GM21367 (cell line): ENCODE measurements at regions not wholly inside any gene's neighbourhood (a gene's known extent, or its start where the extent isn't known, plus 50 kb on each side); places are given as distances from the start of the nearest gene placed in this dataset.
"Not testable (repeated sequence)": the region's sequence is repeated elsewhere in the genome, so short reads cannot be mapped to it uniquely, and the experiment has no call there.

Experiments
- ATAC-seq: cut with Tn5 transposase; IDR thresholded peaks from one replicate; pipeline ENCODE4 v1.9.1; 2021; ENCODE audit not compliant: unreplicated experiment

DNA sequence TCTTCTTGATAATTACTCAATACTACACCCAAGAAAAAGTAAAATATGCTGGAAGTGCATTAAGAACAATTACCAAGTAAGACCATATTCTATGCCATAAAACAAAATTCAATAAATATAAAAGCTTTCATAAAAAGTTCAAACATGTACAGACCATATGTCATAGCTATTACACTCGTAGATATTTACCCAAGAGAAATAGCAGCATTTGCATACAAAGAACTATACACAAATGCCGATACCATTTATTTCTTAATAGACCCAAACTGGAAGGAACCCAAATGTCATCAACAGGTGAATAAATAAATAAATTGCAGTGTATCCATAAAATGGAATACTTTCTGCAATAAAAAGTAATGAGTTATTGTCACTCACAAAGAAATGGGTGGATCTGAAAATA lies 78.3 kb upstream of the SLC16A7 start:
- no peak for ATAC-seq

DNA sequence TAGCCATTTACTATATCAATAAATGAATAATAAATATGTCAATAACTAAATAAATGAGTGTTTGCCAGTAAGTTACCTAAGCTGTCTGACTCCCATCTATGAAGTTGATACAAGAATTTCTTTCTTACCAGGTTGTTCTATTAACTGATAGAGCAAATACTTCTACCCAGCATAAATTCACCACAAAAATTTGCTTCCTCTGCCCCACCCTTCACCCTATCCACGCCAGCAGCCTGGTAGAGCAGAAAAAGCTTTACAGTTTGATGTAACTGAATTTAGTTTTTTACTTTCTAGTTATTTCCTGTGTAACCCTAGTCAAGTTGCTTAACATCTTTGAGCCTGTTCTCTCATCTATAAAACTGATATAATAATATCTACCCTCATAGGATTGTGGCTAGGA lies 94.9 kb upstream of the SLC16A7 start:
- no peak for ATAC-seq

DNA sequence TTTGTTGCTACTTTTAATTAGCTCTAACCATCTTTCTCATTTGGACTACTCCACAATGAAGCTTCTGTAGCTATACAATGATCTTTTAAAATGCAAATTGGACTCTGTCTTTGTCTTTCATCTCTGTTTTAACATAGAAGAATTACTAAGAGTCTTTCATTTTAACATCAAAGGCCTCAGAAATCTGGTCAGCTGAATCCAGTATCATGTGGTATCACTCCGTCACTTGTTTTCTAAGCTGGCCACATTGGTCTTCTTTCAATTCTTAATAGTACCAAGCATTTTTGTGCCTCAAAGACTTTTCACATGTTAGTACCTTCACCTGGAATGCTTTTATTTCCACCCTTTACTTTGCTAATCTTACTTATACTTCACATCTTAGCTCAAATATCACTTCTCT lies 95.5 kb upstream of the SLC16A7 start:
- no peak for ATAC-seq

DNA sequence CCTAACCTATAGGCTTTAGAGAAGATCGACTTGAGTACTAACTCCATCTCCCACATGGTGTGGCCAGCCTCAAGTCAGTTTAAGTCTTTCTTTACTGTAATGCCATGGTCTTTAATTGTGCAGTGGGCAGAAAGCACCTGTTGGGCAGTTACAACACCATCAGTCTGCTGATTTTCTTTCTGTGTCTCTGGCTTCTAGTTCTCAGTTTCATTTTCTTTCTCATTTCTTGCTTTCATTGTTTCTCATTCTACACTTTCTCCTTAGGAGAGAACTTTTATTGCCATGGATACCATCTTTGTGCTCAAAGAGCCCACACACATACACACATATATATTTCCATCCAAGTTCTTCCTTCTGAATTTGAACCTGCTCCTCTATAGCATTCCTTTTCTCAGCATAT lies 96.1 kb upstream of the SLC16A7 start:
- ATAC-seq, result peak; percentile 95

DNA sequence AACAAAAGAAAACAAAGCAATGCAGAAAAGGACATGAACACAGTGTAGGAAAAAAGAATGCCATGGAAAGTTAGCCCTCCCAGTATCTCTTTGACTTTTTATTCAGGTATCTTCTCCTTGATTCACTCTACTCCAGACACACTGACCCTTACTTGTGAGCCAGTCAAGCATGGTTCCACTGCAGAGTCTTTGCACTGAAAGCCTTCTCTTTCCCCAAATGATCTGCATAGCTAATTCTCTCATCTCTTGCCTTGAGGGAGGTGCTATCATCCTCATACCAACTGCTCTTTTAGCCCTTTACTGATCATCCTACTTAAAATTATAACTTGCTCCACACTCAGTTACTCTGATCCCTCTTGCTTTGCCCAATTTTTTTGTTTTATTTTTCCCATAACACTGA lies 101.2 kb upstream of the SLC16A7 start:
- no peak for ATAC-seq

DNA sequence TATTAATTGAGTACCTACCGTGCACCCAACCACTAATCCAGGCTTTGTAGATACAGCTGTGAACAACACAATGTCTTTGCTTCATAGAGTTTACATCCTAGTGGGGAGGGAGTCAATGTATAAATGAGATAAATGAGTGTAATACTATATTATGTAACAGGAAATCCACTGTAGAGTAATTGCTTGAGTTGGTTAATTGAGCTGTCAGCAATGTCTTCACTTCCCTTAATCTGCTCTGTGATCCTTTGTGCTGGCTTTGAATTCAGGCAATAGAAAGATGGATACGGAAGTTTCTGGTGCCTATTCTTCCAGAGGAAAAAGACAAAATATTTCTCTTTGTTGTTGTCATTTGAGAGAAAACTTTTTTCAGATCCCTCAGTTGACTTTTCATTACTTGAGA lies 104.0 kb upstream of the SLC16A7 start:
- ATAC-seq, result no peak

DNA sequence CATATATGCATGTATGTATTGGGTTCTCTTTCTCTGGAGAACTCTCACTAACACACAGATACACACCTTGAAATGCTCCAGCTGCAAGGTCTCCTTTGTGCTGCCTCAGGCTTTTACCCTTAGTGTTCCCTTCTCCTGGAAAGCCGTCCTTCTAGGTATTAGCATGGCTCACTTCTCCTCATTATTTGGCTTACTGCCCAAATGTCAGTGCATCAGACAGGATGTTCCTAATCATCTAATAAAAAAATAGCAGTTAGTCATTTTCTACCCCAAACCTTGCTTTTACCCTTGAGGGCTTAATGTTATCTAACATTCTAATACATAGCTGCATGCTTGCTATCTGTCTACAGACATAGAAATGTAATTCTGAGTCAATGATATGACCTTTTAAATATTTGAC lies 109.0 kb upstream of the SLC16A7 start:
- ATAC-seq, result no peak

DNA sequence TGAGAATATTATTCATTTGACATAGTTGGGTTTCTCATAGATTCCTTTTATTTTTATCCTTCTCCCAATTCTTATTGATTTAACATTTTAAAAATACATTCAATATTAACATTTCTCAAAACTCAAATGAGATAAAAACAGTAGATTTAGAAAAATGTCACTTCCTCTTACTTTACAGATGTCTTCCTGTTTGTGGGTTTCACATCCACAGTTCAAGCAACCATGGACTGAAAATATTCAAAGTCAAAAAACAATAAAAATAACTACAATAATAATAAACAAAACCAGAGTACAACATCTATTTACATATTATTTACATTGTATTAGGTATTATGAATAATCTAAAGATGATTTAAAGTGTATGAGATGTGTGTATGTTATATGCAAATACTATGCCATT lies 111.3 kb upstream of the SLC16A7 start:
- peak; percentile 88 for ATAC-seq

DNA sequence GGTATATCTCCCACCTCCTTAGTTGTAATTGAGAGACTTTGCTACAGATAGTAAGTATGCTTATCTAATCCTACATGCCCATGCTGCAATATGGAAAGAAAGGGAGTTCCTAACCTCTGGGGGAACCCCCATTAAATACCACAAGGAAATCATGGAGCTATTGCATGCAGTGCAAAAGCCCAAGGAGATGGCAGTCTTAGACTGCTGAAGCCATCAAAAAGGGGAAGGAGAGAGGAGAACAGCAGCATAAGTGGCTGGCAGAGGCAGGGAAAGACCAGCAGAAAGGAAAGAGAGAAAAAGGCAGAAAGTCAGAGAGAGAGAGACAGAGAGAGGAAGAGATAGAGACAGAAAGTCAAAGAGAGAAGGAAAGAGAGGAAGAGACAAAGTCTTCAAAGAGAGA lies 121.6 kb upstream of the SLC16A7 start:
- ATAC-seq, result not testable (repeated sequence)

DNA sequence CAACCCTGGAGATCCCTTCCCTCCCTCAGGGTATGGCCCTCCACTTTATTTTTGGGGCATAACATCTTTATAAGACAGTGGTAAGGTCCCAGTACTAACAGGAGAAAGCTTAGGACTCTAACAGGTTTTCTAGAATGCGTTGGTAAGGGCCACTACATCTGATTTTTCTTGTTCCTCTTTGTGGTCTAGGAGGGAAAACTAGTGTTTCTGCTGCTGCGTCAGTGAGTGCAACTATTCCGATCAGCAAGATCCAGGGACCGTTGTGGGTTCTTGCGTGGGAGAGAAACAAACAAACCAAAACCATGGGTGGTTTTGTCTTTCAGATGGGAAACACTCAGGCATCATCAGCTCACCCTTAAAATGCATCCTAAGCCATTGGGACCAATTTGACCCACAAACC lies 123.6 kb upstream of the SLC16A7 start:
- peak; percentile 78 for ATAC-seq

DNA sequence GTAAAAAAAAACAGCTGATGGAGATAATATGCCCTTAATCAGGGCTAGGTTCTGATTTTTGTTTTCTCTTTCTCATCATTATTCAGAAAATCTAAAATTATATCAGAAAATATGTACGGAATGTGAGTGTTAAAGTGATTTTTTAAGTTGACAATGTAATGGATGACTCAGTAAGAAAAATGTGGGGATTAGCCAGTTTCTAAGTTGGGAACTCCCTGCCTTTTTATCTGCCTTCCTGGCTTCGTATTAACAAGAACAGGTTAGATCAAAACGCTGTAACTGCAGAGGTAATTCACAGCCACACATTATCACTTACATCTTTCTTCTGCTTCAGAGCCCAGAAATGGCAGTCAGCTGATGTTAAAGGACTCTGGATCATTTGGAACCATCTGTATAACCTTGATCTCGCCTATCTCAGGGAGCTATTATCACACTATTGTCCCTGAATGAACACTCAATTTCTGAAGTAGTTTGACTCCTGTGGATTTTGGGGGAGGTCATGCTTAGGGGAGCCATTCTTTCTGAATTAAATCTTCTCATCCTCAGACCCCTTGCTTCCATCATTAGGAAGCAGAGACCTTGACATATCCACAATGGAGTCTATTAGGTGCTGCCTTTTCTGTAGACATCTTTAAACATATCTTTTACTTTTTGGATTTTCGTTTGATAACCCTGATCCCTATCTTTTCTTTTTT lies 135.7 kb upstream of the SLC16A7 start:
- ATAC-seq, result no peak

DNA sequence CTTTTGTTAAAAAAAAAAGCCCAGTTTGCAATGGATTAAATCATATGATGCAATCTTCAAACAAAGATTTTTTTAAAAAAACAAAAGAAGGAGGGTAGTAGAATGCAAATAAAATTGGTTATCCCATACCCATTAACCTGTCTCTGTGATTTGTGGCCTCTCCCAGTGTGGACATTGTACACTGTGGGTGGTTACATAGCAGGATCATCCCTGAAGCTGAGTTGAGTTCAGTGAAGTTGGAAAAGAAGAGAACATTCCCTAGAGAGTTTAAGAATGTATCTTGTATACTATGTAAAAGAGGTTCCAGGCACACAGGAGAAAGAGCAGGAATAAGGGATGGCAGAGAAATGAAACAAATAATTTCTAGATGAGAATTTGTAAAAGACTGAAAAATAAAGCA lies 142.4 kb upstream of the SLC16A7 start:
- no peak for ATAC-seq

DNA sequence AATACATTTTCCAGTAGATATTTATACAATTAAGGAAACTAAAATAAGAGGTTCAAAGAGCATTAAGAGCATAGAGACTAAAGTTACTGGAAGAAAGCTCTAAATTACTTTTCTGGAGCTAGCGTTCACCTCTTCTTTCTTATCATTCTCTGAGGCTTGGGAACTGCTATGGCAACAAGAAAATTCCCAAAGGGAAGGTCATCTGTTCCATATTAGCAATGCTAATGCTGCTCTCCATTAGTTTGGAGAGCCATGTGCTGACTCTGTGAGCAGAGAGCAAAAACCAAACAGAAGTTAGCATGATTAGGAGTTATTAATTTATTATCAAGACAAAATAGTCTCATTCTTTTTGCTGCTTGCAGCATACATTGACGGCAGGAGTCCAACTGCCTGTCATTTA lies 143.1 kb upstream of the SLC16A7 start:
- ATAC-seq, result no peak

DNA sequence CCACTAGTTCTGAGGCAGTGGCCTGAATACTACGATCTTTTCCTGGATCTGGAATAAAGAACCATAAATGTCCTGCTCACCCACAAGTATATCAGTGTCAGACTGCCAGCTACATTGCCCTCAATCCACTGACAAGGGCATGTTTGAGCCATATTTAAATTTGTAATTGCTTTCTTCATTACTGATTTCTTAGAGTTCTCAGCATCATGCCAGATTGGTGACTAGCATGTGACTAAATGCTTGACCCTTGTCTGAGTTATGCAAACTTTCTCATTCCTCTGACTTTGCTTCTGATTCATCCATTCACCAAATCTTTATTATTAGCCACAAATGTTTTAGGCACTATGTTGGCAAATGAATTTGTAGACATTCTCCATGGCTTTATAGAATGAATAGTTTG lies 143.6 kb upstream of the SLC16A7 start:
- ATAC-seq, result no peak

DNA sequence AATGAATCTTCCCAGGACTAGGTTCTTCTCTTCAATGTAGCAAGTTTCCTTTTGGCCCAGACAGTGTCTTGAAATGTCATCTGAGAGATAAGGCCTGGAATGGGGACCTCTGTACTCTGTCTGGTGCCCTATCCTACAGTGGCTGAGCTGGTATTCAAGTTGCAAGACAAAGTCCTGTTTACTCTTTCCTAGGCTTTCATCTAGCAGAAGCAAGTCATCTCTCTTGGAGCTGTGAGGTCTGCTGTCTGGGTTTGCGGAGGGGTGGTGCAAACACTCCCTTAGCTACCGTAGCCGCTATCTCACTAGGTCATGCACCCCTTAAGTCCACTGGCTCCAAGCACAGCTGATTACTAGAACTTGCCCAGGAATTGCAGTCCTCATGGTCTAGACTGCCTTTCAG lies 149.7 kb upstream of the SLC16A7 start:
- ATAC-seq, result no peak

DNA sequence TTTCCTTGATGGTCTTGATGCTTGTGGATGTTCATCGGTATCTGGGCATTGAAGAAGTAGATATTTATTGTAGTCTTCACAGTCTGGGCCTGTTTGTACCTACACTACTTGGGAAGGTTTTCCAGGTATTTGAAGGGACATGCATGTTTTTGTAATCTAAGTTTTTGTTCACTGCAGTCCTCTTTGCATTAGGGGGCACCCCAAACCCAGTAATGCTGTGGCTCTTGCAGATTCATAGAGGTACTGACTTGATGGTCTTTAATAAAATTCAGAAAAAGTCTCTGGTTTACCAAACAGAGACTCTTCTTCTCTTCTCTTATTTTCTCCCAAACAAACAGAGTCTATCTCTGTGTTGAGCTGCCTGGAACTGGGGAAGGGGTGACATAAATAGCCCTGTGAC lies 150.9 kb upstream of the SLC16A7 start:
- no peak for ATAC-seq

DNA sequence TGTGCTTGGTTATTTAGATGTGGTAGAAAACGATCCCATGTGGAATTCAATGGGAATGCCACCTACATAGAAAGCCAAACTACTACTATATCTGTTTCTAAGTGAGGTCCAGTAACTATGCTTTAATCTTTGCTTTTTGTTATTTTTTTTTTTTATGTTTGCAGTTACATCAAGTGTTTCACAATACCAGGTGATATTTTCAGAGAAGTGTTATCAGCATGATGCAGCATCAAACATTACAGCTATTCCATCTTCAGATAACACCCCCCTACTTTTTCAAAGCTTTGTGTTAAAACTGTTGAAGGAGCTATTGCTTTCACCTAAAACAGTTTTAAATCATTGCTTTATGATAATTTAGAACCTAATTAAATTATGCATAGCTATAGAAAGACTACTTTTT lies 163.8 kb upstream of the SLC16A7 start:
- no peak for ATAC-seq

DNA sequence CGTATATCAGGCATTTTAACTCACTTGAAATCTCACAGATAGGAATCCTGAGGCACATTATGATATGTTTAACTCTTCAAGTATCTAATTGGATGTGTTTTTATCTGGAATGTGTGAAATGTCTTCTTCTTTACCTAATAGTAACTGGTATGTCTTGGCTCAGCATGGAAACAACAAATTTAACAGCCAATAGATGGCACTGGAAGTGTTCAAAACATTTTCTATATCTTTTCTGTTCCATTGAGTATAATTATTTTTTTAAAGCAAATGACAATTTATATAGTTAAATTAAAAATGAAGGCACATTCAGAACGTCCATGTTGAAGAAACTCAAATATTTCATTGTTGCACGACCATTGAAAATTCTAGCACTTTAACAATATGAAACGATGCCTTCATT lies 164.6 kb upstream of the SLC16A7 start:
- ATAC-seq, result no peak

DNA sequence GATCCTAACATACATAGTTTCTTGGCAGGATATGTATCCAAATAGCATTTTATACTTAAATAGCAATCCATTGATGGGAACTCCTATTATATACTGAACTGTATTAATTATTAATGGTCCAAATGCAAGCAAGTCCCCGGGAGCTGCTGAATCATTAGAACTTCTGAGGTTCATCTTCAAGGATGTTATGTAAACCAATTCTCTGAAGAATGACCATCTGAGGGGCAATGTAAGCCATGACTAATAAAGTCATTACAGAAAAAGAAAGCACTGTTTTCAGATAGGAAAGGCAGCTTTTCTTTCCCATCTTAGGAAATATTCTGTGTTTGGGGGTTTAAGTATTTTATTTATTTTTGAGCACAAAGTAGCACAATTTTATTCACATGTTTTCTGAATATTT lies 166.1 kb upstream of the SLC16A7 start:
- ATAC-seq, result no peak

DNA sequence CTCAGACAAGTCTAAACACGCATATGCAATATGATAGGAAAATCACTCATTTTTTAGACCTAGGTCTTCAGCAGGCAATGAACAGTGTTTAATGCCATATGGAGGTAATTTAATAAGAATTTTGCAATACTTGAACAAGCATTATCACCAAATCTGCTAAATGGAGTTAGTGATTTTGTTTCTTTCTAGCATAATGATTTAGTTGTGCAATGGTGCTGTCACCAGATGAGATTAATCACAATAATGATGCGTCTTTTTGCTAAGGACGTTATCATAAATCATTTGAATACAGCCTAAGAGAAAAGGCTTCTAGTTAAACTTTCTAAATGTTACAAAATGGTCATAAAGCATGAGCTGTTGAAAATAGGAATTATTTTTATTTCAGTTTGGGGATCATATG lies 170.0 kb upstream of the SLC16A7 start:
- ATAC-seq, result no peak

DNA sequence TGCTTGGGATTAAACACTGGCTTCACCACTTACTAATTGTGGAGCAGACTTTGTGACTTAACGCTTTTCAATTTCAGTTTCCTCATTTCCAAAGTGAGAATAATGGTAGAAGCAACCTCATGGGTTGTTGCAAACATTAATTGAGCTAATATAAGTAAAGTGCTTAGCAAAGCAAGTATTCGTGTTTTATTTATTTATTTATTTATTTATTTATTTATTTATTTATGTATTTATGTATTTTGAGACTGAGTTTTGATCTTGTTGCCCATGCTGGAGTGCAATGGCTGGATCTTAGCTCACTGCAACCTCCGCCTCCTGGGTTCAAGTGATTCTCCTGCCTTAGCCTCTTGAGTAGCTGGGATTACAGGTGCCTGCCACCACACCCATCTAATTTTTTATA lies 171.2 kb upstream of the SLC16A7 start:
- ATAC-seq, result not testable (repeated sequence)

DNA sequence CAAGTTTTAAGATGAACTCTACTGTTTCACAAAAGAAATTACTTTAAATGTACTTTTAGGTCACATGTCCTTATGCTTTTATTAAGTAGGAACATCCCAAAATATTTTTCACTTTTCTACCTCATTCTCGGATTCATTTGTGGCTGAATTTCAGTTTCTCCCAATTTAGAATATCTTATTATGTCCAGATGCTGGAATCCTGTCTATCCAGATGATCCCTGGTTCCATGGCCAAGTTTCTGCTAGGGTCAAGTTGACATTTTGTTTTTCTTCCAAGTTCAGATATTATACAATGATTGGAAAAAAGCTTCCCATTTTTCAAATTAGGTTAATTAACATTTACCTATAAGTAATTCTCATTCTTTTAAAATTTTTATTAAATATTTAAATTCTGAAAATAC lies 181.8 kb upstream of the SLC16A7 start:
- ATAC-seq, result no peak

DNA sequence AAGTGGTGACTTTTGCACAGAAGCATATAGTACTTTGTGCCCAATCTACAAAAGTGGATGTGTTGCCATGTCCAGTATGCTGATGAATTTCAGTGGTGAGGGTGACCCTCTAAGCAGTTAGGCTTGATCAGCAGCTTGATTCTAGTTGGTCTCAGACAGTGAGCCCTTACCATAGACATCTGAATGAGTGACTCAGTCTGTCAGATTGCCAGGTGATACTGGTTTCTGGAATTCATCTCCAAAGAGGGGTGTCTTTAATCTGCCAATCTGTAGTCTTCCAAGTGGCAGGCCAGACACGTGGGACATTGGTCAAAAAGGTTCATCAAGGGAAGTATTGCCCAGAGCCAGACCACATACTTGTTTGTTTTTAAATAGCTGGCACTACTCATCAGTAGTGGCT lies 187.4 kb upstream of the SLC16A7 start:
- ATAC-seq, result no peak

DNA sequence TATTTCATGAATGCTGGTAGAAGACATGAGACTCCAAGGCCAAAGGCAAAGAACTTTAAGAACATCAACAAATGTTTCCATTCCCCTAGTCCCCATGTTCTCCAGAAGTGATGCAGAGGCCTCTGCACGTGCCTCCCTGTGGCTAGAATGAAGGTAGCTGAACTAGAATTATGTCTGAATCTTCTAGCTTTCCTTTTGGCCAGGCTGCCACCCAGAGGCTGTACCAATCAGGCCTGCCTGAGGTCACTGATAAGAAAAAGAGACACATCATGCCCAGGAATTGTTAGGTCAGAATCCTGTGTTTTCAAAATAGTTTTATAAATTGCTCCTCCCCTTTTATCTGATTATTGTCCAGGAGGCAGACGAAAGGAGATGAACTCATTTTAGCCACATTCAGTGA lies 188.0 kb upstream of the SLC16A7 start:
- ATAC-seq, result no peak
